Heart right ventricle (tissue), 16 donors: ENCODE measurements at regions not wholly inside any gene's neighbourhood (a gene's known extent, or its start where the extent isn't known, plus 50 kb on each side); places are given as distances from the start of the nearest gene placed in this dataset.

Experiments
- ATAC-seq, 8 donors: fragments of 200-7000 bp; cut with Tn5 transposase; one replicate each; pipeline ENCODE4 v1.9.1; 2020; ENCODE audit warnings: mild to moderate bottlenecking in 8 of 8, moderate library complexity in 8 of 8, moderate number of reproducible peaks in 1 of 8
- DNase-seq, 2 donors: peaks; one replicate each; pipeline ENCODE4 v3.0.0-alpha.2; 2020
- H3K27ac ChIP-seq, 10 donors: fragments of 200-600 bp; sonication (generic) in 2 of 10; one replicate each; pipeline versions ENCODE4 v1.5.0 to v1.8.0; 2020 to 2022; ENCODE audit warnings: mild to moderate bottlenecking in 3 of 10
- H3K27me3 ChIP-seq, 7 donors: fragments of 200-600 bp; one replicate each; pipeline ENCODE4 v1.8.0; 2021 to 2022; ENCODE audit warnings: mild to moderate bottlenecking in 2 of 7
- H3K36me3 ChIP-seq, 9 donors: fragments of 200-600 bp; sonication (generic) in 1 of 9; one replicate each; pipeline versions ENCODE4 v1.5.0 to v1.8.0; 2020 to 2022; ENCODE audit warnings: mild to moderate bottlenecking in 2 of 9
- H3K4me1 ChIP-seq, 9 donors: fragments of 200-600 bp; sonication (generic) in 1 of 9; one replicate each; pipeline versions ENCODE4 v1.5.0 to v1.8.0; 2020 to 2022; ENCODE audit warnings: mild to moderate bottlenecking in 4 of 9
- H3K4me3 ChIP-seq, 10 donors: fragments of 200-600 bp; sonication (generic) in 2 of 10; one replicate each; pipeline versions ENCODE4 v1.5.0 to v1.8.0; 2020 to 2022; ENCODE audit warnings: mild to moderate bottlenecking in 7 of 10, moderate library complexity in 2 of 10
- H3K9me3 ChIP-seq, 11 donors: fragments of 200-600 bp in 10 of 11; sonication (generic) in 2 of 11; one replicate each; pipeline versions ENCODE4 v1.5.0 to v1.8.0; 2013 to 2022; ENCODE audit warnings: mild to moderate bottlenecking in 2 of 11, control low read depth in 1 of 11, moderate library complexity in 1 of 11
- CTCF ChIP-seq, 9 donors: fragments of 200-600 bp; sonication (generic) in 2 of 9; IDR thresholded peaks; one replicate each; pipeline versions ENCODE4 v1.5.0 to v1.8.0; 2021 to 2022; ENCODE audit warnings: antibody characterized with exemption in 9 of 9, mild to moderate bottlenecking in 5 of 9, moderate library complexity in 1 of 9
- WGBS, 2 donors: extraction: QIAGEN DNeasy Blood & Tissue Kit; methylation state at CpG; one replicate each; pipeline ENCODE4 v1.1.7; 2013; ENCODE audit warnings: inconsistent platforms in 1 of 2; 5-methylcytosine and 5-hydroxymethylcytosine counted together
- intact Hi-C, 10 donors: fragments of 100-400 bp; cut with DNase I; formaldehyde crosslinking; loops; one replicate each; pipeline versions ENCODE4 v1.11.1 to v1.14.2; 2022
- donor health status: Arrhythmogenic right ventricular cardiomyopathy.
- donor health status: ischemic (EF 13 %, LVEDD 7.1; RV severe dilation, severe dysfunction).
- donor health status: healthy with polysubstance abuse.
- donor health status: DM: no; HTN: yes; CAD: no.
- donor health status: DM: no; HTN: no; CAD: no.
- donor health status: ischemic (EF 25% LVEDD 6.9; RV normal size, moderate dysfunction).
- donor health status: ischemic (EF 25% LVEDD 5.7; RV mildly dilated, moderate dysfunction).
- donor health status: healthy.
- donor health status: DM: yes; HTN: yes; CAD: no.
- donor health status: Ischemic cardiomyopathy.
- donor health status: ischemic (EF 35%, LVEDD 5.7; RV mildly dilated, moderate dysfunction).
- donor health status: nonischemic (EF 11% LVEDD 7.7; RV severe dilation, severe dysfunction).
- donor health status: DM: yes; HTN: yes; CAD: no.
- donor health status: PGD.
- donor health status: ischemic (EF 29% LVEDD 5.4; RV normal size, mild dysfunction).
- donor health status: nonischemic (EF 23%, LVEDD 6.1; RV moderate dilation, normal function).

GRCh38 chr4:135385830-135386581 lies 1184.4 kb upstream of the PABPC4L start:
- no peak overlapping the region for H3K4me3 ChIP-seq
- H3K27me3 ChIP-seq = no peaks in the 10 kb centered on the region
- intact Hi-C loops = no loop called here
- no peaks in the 10 kb centered on the region for H3K36me3 ChIP-seq
- no peaks in the 10 kb centered on the region for H3K4me1 ChIP-seq
- peaks cover 0 to 2% (median 0%) of the 10 kb centered on the region in 11 donors for H3K9me3 ChIP-seq
- no peak overlapping the region for H3K27ac ChIP-seq
- TF ChIP-seq CTCF (IDR thresholded peaks at IDR 0.05) = no peak
- no peak for ATAC-seq
- DNase-seq = no peak
- WGBS, 2 donors = 80 to 84% methylated on average over 10 of the region's 10 CpGs

GRCh38 chr4:135383356-135384288 lies 1182.0 kb upstream of the PABPC4L start:
- Histone ChIP-seq H3K27me3 (no peaks in the 10 kb centered on the region), H3K4me1 (no peaks in the 10 kb centered on the region), H3K36me3 (no peaks in the 10 kb centered on the region), H3K4me3 (no peak overlapping the region), H3K9me3 (peaks cover 0 to 16% (median 0%) of the 10 kb centered on the region in 11 donors), H3K27ac (no peak overlapping the region)
- ATAC-seq (no peak), DNase-seq (no peak)
- 43 to 46% methylated on average over 1 of the region's 1 CpG for WGBS, 2 donors
- intact Hi-C loops = no loop called here
- no peak for TF ChIP-seq CTCF (IDR thresholded peaks at IDR 0.05)

- no peak for ATAC-seq
- intact Hi-C loops = no loop called here
- Histone ChIP-seq H3K27ac (no peak overlapping the region), H3K9me3 (peaks cover 0 to 19% (median 0%) of the 10 kb centered on the region in 11 donors), H3K4me1 (no peaks in the 10 kb centered on the region), H3K36me3 (no peaks in the 10 kb centered on the region), H3K4me3 (no peak overlapping the region), H3K27me3 (no peaks in the 10 kb centered on the region)
- 73 to 76% methylated on average over 7 of the region's 7 CpGs for WGBS, 2 donors
- TF ChIP-seq CTCF (IDR thresholded peaks at IDR 0.05) = no peak
- no peak for DNase-seq
Observed at GRCh38 chr4:135382280-135382959, 1180.8 kb upstream of the PABPC4L start.

- ATAC-seq = no peak
- H3K27ac ChIP-seq = no peak overlapping the region
- WGBS, 2 donors = 89 to 94% methylated on average over 13 of the region's 13 CpGs
- no peak for TF ChIP-seq CTCF (IDR thresholded peaks at IDR 0.05)
- peaks cover 0 to 30% (median 0%) of the 10 kb centered on the region in 11 donors for H3K9me3 ChIP-seq
- no peak for DNase-seq
- no peaks in the 10 kb centered on the region for H3K27me3 ChIP-seq
- H3K4me3 ChIP-seq = no peak overlapping the region
- H3K36me3 ChIP-seq = no peaks in the 10 kb centered on the region
- intact Hi-C loops = no loop called here
- no peaks in the 10 kb centered on the region for H3K4me1 ChIP-seq
Observed at GRCh38 chr4:135372131-135372530, 1170.5 kb upstream of the PABPC4L start.
